GM12801 (cell line): ENCODE measurements at regions not wholly inside any gene's neighbourhood (a gene's known extent, or its start where the extent isn't known, plus 50 kb on each side); places are given as distances from the start of the nearest gene placed in this dataset.

Experiments used
- CTCF ChIP-seq: IDR thresholded peaks from one replicate; pipeline ENCODE4 v1.5.1; 2011; ENCODE audit warnings: control low read depth; ENCODE audit not compliant: insufficient read length; ENCODE audit errors: extremely low read depth

- no peak for TF ChIP-seq CTCF
Measured at GRCh38 chr15:85891470-85891869, 96.7 kb upstream of the KLHL25 start.

- TF ChIP-seq CTCF = no peak
Measured at GRCh38 chr15:85892232-85892631, 97.5 kb upstream of the KLHL25 start.

- no peak for TF ChIP-seq CTCF
Measured at GRCh38 chr15:85897207-85897894, 102.6 kb upstream of the KLHL25 start.

- TF ChIP-seq CTCF = no peak
Measured at GRCh38 chr15:85897895-85898717, 103.4 kb upstream of the KLHL25 start.

DNA sequence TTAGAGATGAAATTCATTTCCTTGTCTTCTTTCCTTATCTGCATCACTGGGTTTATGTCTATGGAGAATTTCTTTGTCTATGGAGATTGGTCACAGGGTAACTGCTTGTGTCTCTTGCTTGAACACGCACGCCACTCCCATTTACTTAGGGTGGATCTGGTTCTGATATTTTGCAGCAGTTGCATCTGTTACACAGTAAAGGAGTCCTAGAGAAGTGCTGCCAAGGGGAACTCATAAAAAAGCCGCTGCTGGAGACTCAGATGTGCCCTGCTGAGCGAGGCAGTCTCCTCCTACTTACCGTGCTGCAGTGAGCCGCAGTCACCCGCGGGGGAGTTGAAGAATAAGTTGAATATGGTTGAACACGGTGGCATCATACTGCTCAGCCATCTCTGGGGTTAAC lies 105.2 kb upstream of the KLHL25 start:
- no peak for TF ChIP-seq CTCF

DNA sequence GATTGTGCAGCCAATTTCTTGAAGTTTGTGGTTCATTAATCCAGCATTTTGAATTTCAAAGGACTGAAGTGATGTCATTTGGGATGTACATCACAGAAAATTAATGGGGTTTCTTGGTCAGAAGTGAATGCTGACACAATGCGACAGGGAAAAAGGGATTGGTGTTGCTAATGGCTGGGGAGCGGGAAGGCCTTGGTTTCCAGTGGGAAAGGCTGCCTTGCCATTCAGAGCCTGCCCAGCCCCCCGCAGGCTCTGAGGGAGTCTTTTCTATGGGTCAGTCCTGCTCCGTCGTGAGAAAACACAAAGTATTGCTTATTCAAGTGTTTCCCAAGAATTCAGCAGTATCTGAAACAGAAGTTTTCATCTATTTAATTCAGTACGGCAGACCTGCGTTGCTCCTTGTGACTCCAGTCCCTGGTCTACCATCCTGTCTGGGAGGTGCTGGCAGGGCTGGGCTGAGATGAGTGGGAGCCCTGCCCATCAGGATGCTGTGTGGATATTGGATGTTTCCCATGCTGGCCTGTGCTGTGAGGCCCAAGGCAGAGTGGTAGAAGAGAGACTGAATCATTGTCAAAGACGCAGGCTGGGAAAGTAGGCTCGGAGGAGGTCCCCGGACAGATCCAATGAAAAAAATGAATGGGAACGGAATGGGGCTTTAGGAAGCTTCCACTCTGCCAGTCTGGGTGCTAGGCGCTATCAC lies 111.2 kb upstream of the KLHL25 start:
- no peak for TF ChIP-seq CTCF

DNA sequence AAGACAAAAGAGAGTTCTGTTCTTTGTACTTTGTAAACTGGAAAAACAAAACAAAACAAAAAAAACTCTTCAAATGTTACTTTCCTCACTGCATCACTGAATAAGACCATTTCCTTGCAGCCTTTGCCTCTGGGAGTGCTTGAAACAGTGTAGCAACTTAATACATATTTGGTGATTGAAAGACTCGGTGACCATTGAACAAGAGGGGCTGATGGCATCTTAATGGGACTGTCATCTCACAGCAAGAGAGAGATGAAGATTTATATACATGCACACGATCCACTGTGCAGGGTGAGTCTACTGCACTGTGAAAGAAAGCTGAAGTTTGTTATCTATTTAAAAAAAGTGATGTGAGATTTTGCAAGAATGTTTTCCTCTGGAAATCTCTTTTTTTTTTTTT lies 111.9 kb upstream of the KLHL25 start:
- no peak for TF ChIP-seq CTCF
